Stimulated activated naive B cell treated with anti-CD40 and anti-IgM and Interleukin-4, amounts not matched to agents 10 μg/mL and 1 μg/mL and 100 μg/mL, for 72 hours (primary cell): ENCODE measurements at regions not wholly inside any gene's neighbourhood (a gene's known extent, or its start where the extent isn't known, plus 50 kb on each side); places are given as distances from the start of the nearest gene placed in this dataset.

ENCODE experiments used
- ATAC-seq, 2 donors: fragments of 150-1000 bp; cut with Tn5 transposase; replicated peaks; 2 replicates each; pipeline ENCODE4 v1.10.0; 2021; ENCODE audit warnings: moderate library complexity in 1 of 2
- DNase-seq: peaks from one replicate; pipeline ENCODE4 v3.0.0; 2021
- H3K27ac Mint-ChIP-seq: one replicate; pipeline ENCODE4 v1.8.0; 2022; ENCODE audit warnings: mild to moderate bottlenecking, mixed read lengths
- H3K27me3 Mint-ChIP-seq, 2 donors: one replicate each; pipeline ENCODE4 v1.8.0; 2022; ENCODE audit warnings: mixed read lengths in 2 of 2
- H3K36me3 Mint-ChIP-seq, 2 donors: one replicate each; pipeline ENCODE4 v1.8.0; 2022; ENCODE audit warnings: mixed read lengths in 2 of 2, mild to moderate bottlenecking in 1 of 2
- H3K4me1 Mint-ChIP-seq, 2 donors: one replicate each; pipeline ENCODE4 v1.8.0; 2022; ENCODE audit warnings: mixed read lengths in 2 of 2, mild to moderate bottlenecking in 1 of 2
- H3K4me3 Mint-ChIP-seq, 2 donors: one replicate each; pipeline ENCODE4 v1.8.0; 2022; ENCODE audit warnings: mild to moderate bottlenecking in 2 of 2, mixed read lengths in 2 of 2, moderate library complexity in 1 of 2
- H3K9me3 Mint-ChIP-seq, 2 donors: one replicate each; pipeline ENCODE4 v1.8.0; 2022; ENCODE audit warnings: mixed read lengths in 2 of 2, mild to moderate bottlenecking in 1 of 2

GRCh38 chr7:153470004-153470671 is 582.1 kb upstream of the DPP6 start:
- no peak for DNase-seq
- no peaks in the 10 kb centered on the region for H3K36me3 Mint-ChIP-seq
- H3K4me3 Mint-ChIP-seq = no peak overlapping the region
- H3K27me3 Mint-ChIP-seq = no peaks in the 10 kb centered on the region
- H3K9me3 Mint-ChIP-seq = peaks cover 5 to 11% of the 10 kb centered on the region in 2 donors
- no peak for ATAC-seq
- no peaks in the 10 kb centered on the region for H3K4me1 Mint-ChIP-seq
- no peak overlapping the region for H3K27ac Mint-ChIP-seq

- no peaks in the 10 kb centered on the region for H3K4me1 Mint-ChIP-seq
- H3K9me3 Mint-ChIP-seq = peaks cover 5 to 8% of the 10 kb centered on the region in 2 donors
- DNase-seq (no peak), ATAC-seq (no peak)
- no peaks in the 10 kb centered on the region for H3K36me3 Mint-ChIP-seq
- no peaks in the 10 kb centered on the region for H3K27me3 Mint-ChIP-seq
- H3K4me3 Mint-ChIP-seq = no peak overlapping the region
- H3K27ac Mint-ChIP-seq = no peak overlapping the region
Observed at GRCh38 chr7:153472516-153472915, 579.7 kb upstream of the DPP6 start.

- DNase-seq = no peak
- H3K9me3 Mint-ChIP-seq = peaks cover 5 to 8% of the 10 kb centered on the region in 2 donors
- H3K4me1 Mint-ChIP-seq = no peaks in the 10 kb centered on the region
- no peak for ATAC-seq
- no peaks in the 10 kb centered on the region for H3K36me3 Mint-ChIP-seq
- no peak overlapping the region for H3K27ac Mint-ChIP-seq
- no peaks in the 10 kb centered on the region for H3K27me3 Mint-ChIP-seq
- no peak overlapping the region for H3K4me3 Mint-ChIP-seq
Observed at GRCh38 chr7:153473185-153473584, 579.0 kb upstream of the DPP6 start.

- Mint-ChIP-seq H3K4me3 (no peak overlapping the region), H3K4me1 (no peaks in the 10 kb centered on the region), H3K36me3 (no peaks in the 10 kb centered on the region), H3K27ac (no peak overlapping the region), H3K9me3 (peaks cover 10 to 11% of the 10 kb centered on the region in 2 donors), H3K27me3 (no peaks in the 10 kb centered on the region)
- no peak for DNase-seq
- ATAC-seq = no peak
Observed at GRCh38 chr7:153475239-153475638, 577.0 kb upstream of the DPP6 start.

- Mint-ChIP-seq H3K36me3 (no peaks in the 10 kb centered on the region), H3K27me3 (no peaks in the 10 kb centered on the region), H3K9me3 (peaks cover 7 to 10% of the 10 kb centered on the region in 2 donors), H3K27ac (no peak overlapping the region), H3K4me3 (no peak overlapping the region), H3K4me1 (no peaks in the 10 kb centered on the region)
- ATAC-seq (no peak), DNase-seq (no peak)
Observed at GRCh38 chr7:153476166-153476565, 576.0 kb upstream of the DPP6 start.

GRCh38 chr7:153496257-153496656 is 555.9 kb upstream of the DPP6 start:
- H3K27ac Mint-ChIP-seq = no peak overlapping the region
- H3K27me3 Mint-ChIP-seq = no peaks in the 10 kb centered on the region
- no peak for ATAC-seq
- H3K9me3 Mint-ChIP-seq = peaks cover 8% of the 10 kb centered on the region in 2 donors
- no peaks in the 10 kb centered on the region for H3K36me3 Mint-ChIP-seq
- H3K4me3 Mint-ChIP-seq = no peak overlapping the region
- H3K4me1 Mint-ChIP-seq = no peaks in the 10 kb centered on the region
- DNase-seq = no peak

- no peak for ATAC-seq
- peaks cover 0 to 8% of the 10 kb centered on the region in 2 donors for H3K9me3 Mint-ChIP-seq
Observed at GRCh38 chr7:153503093-153503492, 549.1 kb upstream of the DPP6 start.

GRCh38 chr7:153504288-153505075 is 547.7 kb upstream of the DPP6 start:
- no peak for ATAC-seq

More at GRCh38 chr7:153503093-153503492, 549.1 kb upstream of the DPP6 start:
- Mint-ChIP-seq H3K27ac (no peak overlapping the region), H3K36me3 (no peaks in the 10 kb centered on the region), H3K4me3 (no peak overlapping the region), H3K4me1 (no peaks in the 10 kb centered on the region), H3K27me3 (no peaks in the 10 kb centered on the region)
- DNase-seq = no peak

GRCh38 chr7:153507885-153508284 is 544.3 kb upstream of the DPP6 start:
- peaks cover 0 to 6% of the 10 kb centered on the region in 2 donors for H3K9me3 Mint-ChIP-seq
- DNase-seq (no peak), ATAC-seq (no peak)
- H3K27ac Mint-ChIP-seq = no peak overlapping the region
- H3K36me3 Mint-ChIP-seq = no peaks in the 10 kb centered on the region
- no peaks in the 10 kb centered on the region for H3K27me3 Mint-ChIP-seq
- H3K4me3 Mint-ChIP-seq = no peak overlapping the region
- H3K4me1 Mint-ChIP-seq = no peaks in the 10 kb centered on the region

More at GRCh38 chr7:153504288-153505075, 547.7 kb upstream of the DPP6 start:
- H3K27me3 Mint-ChIP-seq = no peaks in the 10 kb centered on the region
- no peak for DNase-seq
- H3K27ac Mint-ChIP-seq = no peak overlapping the region
- H3K4me1 Mint-ChIP-seq = no peaks in the 10 kb centered on the region
- H3K4me3 Mint-ChIP-seq = no peak overlapping the region
- H3K9me3 Mint-ChIP-seq = peaks cover 0 to 8% of the 10 kb centered on the region in 2 donors
- no peaks in the 10 kb centered on the region for H3K36me3 Mint-ChIP-seq

- no peaks in the 10 kb centered on the region for H3K27me3 Mint-ChIP-seq
- peaks cover 0 to 8% of the 10 kb centered on the region in 2 donors for H3K9me3 Mint-ChIP-seq
- H3K36me3 Mint-ChIP-seq = no peaks in the 10 kb centered on the region
- no peak overlapping the region for H3K4me3 Mint-ChIP-seq
- no peaks in the 10 kb centered on the region for H3K4me1 Mint-ChIP-seq
- no peak overlapping the region for H3K27ac Mint-ChIP-seq
- ATAC-seq (no peak), DNase-seq (no peak)
Observed at GRCh38 chr7:153509768-153510167, 542.4 kb upstream of the DPP6 start.

GRCh38 chr7:153510674-153511073 is 541.5 kb upstream of the DPP6 start:
- Mint-ChIP-seq H3K36me3 (no peaks in the 10 kb centered on the region), H3K4me1 (no peaks in the 10 kb centered on the region), H3K4me3 (no peak overlapping the region), H3K9me3 (peaks cover 0 to 8% of the 10 kb centered on the region in 2 donors), H3K27me3 (no peaks in the 10 kb centered on the region), H3K27ac (no peak overlapping the region)
- ATAC-seq (no peak), DNase-seq (no peak)

- DNase-seq (no peak), ATAC-seq (no peak)
- no peak overlapping the region for H3K27ac Mint-ChIP-seq
- no peaks in the 10 kb centered on the region for H3K36me3 Mint-ChIP-seq
- H3K27me3 Mint-ChIP-seq = no peaks in the 10 kb centered on the region
- no peaks in the 10 kb centered on the region for H3K4me1 Mint-ChIP-seq
- peaks cover 8 to 11% of the 10 kb centered on the region in 2 donors for H3K9me3 Mint-ChIP-seq
- no peak overlapping the region for H3K4me3 Mint-ChIP-seq
Observed at GRCh38 chr7:153514032-153514431, 538.2 kb upstream of the DPP6 start.

- peaks cover 8 to 15% of the 10 kb centered on the region in 2 donors for H3K9me3 Mint-ChIP-seq
- H3K4me1 Mint-ChIP-seq = no peaks in the 10 kb centered on the region
- no peak for ATAC-seq
Observed at GRCh38 chr7:153515359-153515758, 536.8 kb upstream of the DPP6 start.

GRCh38 chr7:153518201-153518984 is 533.8 kb upstream of the DPP6 start:
- DNase-seq (no peak), ATAC-seq (no peak)
- H3K27ac Mint-ChIP-seq = no peak overlapping the region
- H3K9me3 Mint-ChIP-seq = peaks cover 5 to 15% of the 10 kb centered on the region in 2 donors
- no peaks in the 10 kb centered on the region for H3K36me3 Mint-ChIP-seq
- no peak overlapping the region for H3K4me3 Mint-ChIP-seq
- H3K27me3 Mint-ChIP-seq = no peaks in the 10 kb centered on the region
- H3K4me1 Mint-ChIP-seq = no peaks in the 10 kb centered on the region

More at GRCh38 chr7:153515359-153515758, 536.8 kb upstream of the DPP6 start:
- no peak overlapping the region for H3K4me3 Mint-ChIP-seq
- DNase-seq = no peak
- no peak overlapping the region for H3K27ac Mint-ChIP-seq
- no peaks in the 10 kb centered on the region for H3K27me3 Mint-ChIP-seq
- H3K36me3 Mint-ChIP-seq = no peaks in the 10 kb centered on the region
